ENCODE measurements at regions not wholly inside any gene's neighbourhood (a gene's known extent, or its start where the extent isn't known, plus 50 kb on each side); places are given as distances from the start of the nearest gene placed in this dataset.

DNA sequence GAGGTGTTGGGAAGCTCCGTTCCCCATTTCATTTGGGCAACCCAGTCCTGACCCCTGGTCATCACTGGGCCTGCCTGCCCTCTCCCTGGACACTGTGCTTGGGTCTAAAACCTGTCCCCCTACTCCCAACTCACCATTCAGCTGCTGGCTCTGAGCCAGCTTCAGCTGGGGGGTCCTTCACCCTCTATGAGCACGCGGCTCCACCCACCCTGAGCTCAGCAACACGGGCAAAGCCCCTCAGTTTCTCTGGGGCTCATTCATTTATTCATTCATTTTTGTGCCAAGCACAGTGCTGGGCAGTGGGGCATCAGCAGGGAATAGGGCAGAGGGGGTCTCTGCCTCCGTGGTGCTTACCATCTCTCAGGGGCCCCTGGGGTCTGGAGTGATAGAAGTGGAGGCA is 199.8 kb upstream of the MVB12B start:
- Histone ChIP-seq H3K4me3 (ENCODE audit: low read length in 2 of 2) (no peak overlapping the region), H3K27ac (ENCODE audit: low read depth, low read length) (no peak overlapping the region), H3K9me3 (ENCODE audit: control insufficient read depth in 1 of 2, low read length in 2 of 2) (no peaks in the 10 kb centered on the region), H3K4me1 (ENCODE audit: insufficient read depth, low read length) (no peaks in the 10 kb centered on the region), H3K36me3 (ENCODE audit: insufficient read depth, low read length) (no peaks in the 10 kb centered on the region), H3K27me3 (ENCODE audit: insufficient read depth, low read length) (no peaks in the 10 kb centered on the region)
- CTCF ChIA-PET (ENCODE audit: partially characterized antibody) = no interaction called here
- Mint-ChIP-seq H3K36me3 (no peaks in the 10 kb centered on the region), H3K4me3 (no peak overlapping the region), H3K4me1 (no peaks in the 10 kb centered on the region), H3K9me3 (peaks cover 0 to 8% (median under 1%) of the 10 kb centered on the region in 8 donors), H3K27ac (no peak overlapping the region), H3K27me3 (peaks cover 28 to 32% of the 10 kb centered on the region in 2 donors)
- DNase-seq = no peak
- intact Hi-C loops (cut with micrococcal nuclease) = no loop called here
- POLR2A ChIA-PET (ENCODE audit: partially characterized antibody) = no interaction called here

DNA sequence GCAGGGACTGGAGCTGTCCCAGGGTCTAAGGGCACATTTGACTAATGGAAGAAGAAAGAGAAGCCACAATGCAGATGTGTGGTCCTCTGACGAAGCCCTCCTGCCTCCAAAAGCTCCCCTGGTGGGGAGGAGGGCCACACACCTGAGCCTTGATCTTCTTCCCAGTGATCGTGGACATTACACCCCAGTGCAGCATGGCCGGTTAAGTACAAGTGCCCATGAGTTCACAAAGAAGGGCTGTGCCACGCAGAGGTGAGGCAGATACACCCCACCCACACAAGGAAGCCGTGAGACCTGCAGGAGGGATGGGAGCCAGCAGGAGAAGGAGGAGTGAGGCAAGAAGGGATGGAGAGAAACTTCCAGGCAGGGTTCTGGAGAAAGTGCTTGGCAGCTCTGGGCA is 199.0 kb upstream of the MVB12B start:
- Histone ChIP-seq H3K9me3 (ENCODE audit: control insufficient read depth in 1 of 2, low read length in 2 of 2) (no peaks in the 10 kb centered on the region), H3K27me3 (ENCODE audit: insufficient read depth, low read length) (no peaks in the 10 kb centered on the region), H3K4me3 (ENCODE audit: low read length in 2 of 2) (no peak overlapping the region), H3K36me3 (ENCODE audit: insufficient read depth, low read length) (no peaks in the 10 kb centered on the region), H3K27ac (ENCODE audit: low read depth, low read length) (no peak overlapping the region), H3K4me1 (ENCODE audit: insufficient read depth, low read length) (no peaks in the 10 kb centered on the region)
- intact Hi-C loops (cut with micrococcal nuclease) = no loop called here
- peaks cover 25 to 32% of the 10 kb centered on the region in 2 donors for H3K27me3 Mint-ChIP-seq
- H3K4me3 Mint-ChIP-seq = no peak overlapping the region
- no peaks in the 10 kb centered on the region for H3K4me1 Mint-ChIP-seq
- POLR2A ChIA-PET (ENCODE audit: partially characterized antibody) = no interaction called here
- no peak overlapping the region for H3K27ac Mint-ChIP-seq
- CTCF ChIA-PET (ENCODE audit: partially characterized antibody) = no interaction called here
- H3K36me3 Mint-ChIP-seq = no peaks in the 10 kb centered on the region
- peaks cover 0 to 8% (median 2%) of the 10 kb centered on the region in 8 donors for H3K9me3 Mint-ChIP-seq
- DNase-seq = no peak

DNA sequence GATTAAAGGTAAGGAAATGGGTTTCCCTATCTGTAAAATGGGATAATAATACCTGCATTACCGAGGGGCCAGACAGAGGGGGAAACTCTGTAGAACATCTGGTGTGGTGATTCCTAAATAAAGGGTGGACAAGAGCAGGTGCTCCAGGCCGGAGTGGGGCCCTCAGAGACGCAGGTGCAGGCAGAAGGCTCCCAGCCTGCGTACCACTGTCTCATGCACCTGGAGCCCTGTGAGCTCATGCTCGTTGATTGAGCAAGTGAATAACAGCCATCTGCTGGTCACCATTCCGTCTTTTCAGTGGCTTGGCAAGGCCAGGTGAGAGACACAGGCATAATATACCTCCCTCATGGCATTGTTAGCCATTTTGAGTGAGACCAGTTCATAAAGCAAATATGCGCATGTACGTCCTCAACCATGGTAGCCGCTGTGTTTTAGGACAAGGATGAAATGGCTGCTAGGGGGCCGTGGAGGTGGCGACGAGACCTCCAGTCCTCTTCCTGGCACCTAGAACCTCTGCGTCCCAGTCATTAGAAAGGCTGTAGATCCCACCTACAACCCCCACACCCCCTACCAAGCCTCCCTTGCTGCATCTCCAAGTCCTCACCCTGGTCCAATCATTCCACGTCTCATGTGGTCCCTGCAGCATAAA is 198.0 kb upstream of the MVB12B start:
- Histone ChIP-seq H3K36me3 (ENCODE audit: insufficient read depth, low read length) (no peaks in the 10 kb centered on the region), H3K4me1 (ENCODE audit: insufficient read depth, low read length) (no peaks in the 10 kb centered on the region), H3K4me3 (ENCODE audit: low read length in 2 of 2) (no peak overlapping the region), H3K9me3 (ENCODE audit: control insufficient read depth in 1 of 2, low read length in 2 of 2) (no peaks in the 10 kb centered on the region), H3K27me3 (ENCODE audit: insufficient read depth, low read length) (no peaks in the 10 kb centered on the region), H3K27ac (ENCODE audit: low read depth, low read length) (no peak overlapping the region)
- ChIA-PET POLR2A (ENCODE audit: partially characterized antibody) (no interaction called here), CTCF (ENCODE audit: partially characterized antibody) (no interaction called here)
- DNase-seq = no peak
- Mint-ChIP-seq H3K4me1 (no peaks in the 10 kb centered on the region), H3K27me3 (peaks cover 30 to 31% of the 10 kb centered on the region in 2 donors), H3K36me3 (no peaks in the 10 kb centered on the region), H3K27ac (no peak overlapping the region), H3K9me3 (peaks cover 0 to 14% (median 4%) of the 10 kb centered on the region in 8 donors), H3K4me3 (no peak overlapping the region)
- intact Hi-C loops (cut with micrococcal nuclease) = no loop called here

DNA sequence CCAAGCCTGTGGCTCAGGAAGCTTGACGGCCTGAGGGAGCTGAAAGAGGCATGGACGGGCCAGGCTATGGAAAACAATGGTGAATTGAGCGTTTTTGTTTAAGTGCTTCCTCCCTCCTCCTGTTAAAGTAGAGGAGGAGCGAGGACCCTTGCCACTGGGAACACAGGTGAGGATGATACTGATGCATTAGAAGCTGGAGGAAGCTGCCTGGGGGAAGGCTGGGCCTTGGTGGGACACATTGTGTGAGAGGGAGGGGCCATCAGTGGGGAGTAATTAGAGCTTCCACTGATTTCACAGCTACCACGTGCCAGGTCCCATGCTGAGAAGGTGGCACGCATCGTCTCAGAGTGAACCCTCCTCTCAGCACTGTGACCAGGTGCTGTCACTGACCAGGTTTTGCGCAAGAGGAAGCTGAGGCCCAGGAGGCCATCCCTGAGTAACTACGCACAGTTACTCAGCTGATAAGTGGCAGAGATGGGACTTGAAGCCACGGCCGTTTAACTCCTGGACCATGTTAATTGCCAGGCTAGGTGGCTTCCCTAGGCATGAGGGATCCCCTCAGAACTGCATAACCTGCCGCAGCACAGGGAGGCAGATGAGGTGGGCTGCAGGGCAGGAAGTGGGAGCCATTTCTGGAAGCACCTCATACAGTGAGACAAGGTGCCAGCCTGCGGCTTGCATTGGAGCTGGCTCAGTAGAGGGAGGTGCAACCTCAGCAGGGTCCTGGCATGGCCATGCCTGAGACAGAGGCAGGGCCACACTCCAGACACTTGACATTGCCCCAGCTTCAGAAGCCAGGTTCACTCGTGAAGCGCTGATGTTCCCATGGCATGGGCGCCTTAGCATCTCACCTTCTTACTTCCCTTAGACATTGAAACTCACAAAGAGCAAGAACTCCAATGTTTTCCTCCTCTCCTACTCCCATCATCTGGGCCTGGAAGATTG is 195.3 kb upstream of the MVB12B start:
- Mint-ChIP-seq H3K4me3 (no peak overlapping the region), H3K4me1 (no peaks in the 10 kb centered on the region), H3K27me3 (peaks cover 21 to 25% of the 10 kb centered on the region in 2 donors), H3K27ac (no peak overlapping the region), H3K9me3 (peaks cover 0 to 16% (median 5%) of the 10 kb centered on the region in 8 donors), H3K36me3 (no peaks in the 10 kb centered on the region)
- Histone ChIP-seq H3K27me3 (ENCODE audit: insufficient read depth, low read length) (no peaks in the 10 kb centered on the region), H3K4me3 (ENCODE audit: low read length in 2 of 2) (no peak overlapping the region), H3K27ac (ENCODE audit: low read depth, low read length) (no peak overlapping the region), H3K4me1 (ENCODE audit: insufficient read depth, low read length) (no peaks in the 10 kb centered on the region), H3K36me3 (ENCODE audit: insufficient read depth, low read length) (no peaks in the 10 kb centered on the region), H3K9me3 (ENCODE audit: control insufficient read depth in 1 of 2, low read length in 2 of 2) (no peaks in the 10 kb centered on the region)
- ChIA-PET POLR2A (ENCODE audit: partially characterized antibody) (no interaction called here), CTCF (ENCODE audit: partially characterized antibody) (no interaction called here)
- intact Hi-C loops (cut with micrococcal nuclease) = no loop called here
- no peak for DNase-seq

DNA sequence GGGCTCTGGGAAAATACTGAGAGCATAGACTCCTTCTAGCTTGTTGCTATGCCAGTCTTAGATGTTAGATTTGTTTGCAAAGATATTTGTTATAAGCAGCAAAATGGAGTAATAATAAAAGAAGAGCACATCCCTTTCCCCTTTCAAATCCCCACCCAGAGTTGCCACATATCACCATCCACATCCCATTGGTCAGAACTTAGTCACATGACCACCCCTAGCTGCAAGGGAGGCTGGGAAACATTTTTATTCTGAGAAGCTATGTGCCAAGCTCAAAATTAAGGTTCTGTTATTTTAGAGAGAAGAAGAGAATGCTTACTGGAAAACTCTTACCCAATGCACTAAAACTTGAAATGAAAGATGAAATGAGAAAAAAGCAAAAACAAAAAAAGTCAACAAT is 193.9 kb upstream of the MVB12B start:
- H3K36me3 Mint-ChIP-seq = peaks cover 0 to 3% of the 10 kb centered on the region in 2 donors
- Histone ChIP-seq H3K27me3 (ENCODE audit: insufficient read depth, low read length) (no peaks in the 10 kb centered on the region), H3K36me3 (ENCODE audit: insufficient read depth, low read length) (no peaks in the 10 kb centered on the region), H3K4me3 (ENCODE audit: low read length in 2 of 2) (no peak overlapping the region), H3K4me1 (ENCODE audit: insufficient read depth, low read length) (no peaks in the 10 kb centered on the region), H3K9me3 (ENCODE audit: control insufficient read depth in 1 of 2, low read length in 2 of 2) (no peaks in the 10 kb centered on the region), H3K27ac (ENCODE audit: low read depth, low read length) (no peak overlapping the region)
- peaks cover 0 to 23% (median 7%) of the 10 kb centered on the region in 8 donors for H3K9me3 Mint-ChIP-seq
- no peak overlapping the region for H3K4me3 Mint-ChIP-seq
- ChIA-PET CTCF (ENCODE audit: partially characterized antibody) (no interaction called here), POLR2A (ENCODE audit: partially characterized antibody) (no interaction called here)
- H3K27me3 Mint-ChIP-seq = peaks cover 16 to 18% of the 10 kb centered on the region in 2 donors
- intact Hi-C loops (cut with micrococcal nuclease) = no loop called here
- no peak for DNase-seq
- H3K4me1 Mint-ChIP-seq = no peaks in the 10 kb centered on the region
- no peak overlapping the region for H3K27ac Mint-ChIP-seq

DNA sequence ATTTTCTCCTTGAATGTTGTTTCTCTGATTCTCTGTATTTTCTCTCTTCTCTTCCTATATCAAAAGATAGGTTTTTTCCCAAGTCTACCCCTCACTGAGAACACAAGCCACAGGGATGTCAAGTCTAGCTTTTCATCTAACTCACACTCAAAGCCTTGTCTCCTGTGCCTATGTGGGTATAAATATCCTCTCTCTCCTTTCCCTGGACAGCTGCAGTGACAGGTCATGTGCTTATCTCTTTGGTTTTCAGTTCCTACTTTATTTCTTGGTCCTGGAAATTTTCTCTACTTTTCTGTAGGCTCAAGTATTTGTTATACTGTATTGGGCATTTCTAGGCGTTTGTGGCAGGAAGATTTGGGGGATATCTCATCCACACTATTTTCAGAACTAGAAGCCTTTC is 182.4 kb upstream of the MVB12B start:
- Mint-ChIP-seq H3K27ac (no peak overlapping the region), H3K4me3 (no peak overlapping the region), H3K4me1 (peaks cover 0 to 4% (median 1%) of the 10 kb centered on the region in 4 donors), H3K27me3 (peaks cover 22 to 37% of the 10 kb centered on the region in 2 donors), H3K9me3 (peaks cover 0 to 20% (median 8%) of the 10 kb centered on the region in 8 donors), H3K36me3 (no peaks in the 10 kb centered on the region)
- Histone ChIP-seq H3K4me1 (ENCODE audit: insufficient read depth, low read length) (no peaks in the 10 kb centered on the region), H3K27me3 (ENCODE audit: insufficient read depth, low read length) (no peaks in the 10 kb centered on the region), H3K27ac (ENCODE audit: low read depth, low read length) (no peak overlapping the region), H3K4me3 (ENCODE audit: low read length in 2 of 2) (no peak overlapping the region), H3K36me3 (ENCODE audit: insufficient read depth, low read length) (no peaks in the 10 kb centered on the region), H3K9me3 (ENCODE audit: control insufficient read depth in 1 of 2, low read length in 2 of 2) (no peaks in the 10 kb centered on the region)
- ChIA-PET CTCF (ENCODE audit: partially characterized antibody) (no interaction called here), POLR2A (ENCODE audit: partially characterized antibody) (no interaction called here)
- DNase-seq = no peak
- intact Hi-C loops (cut with micrococcal nuclease) = no loop called here

DNA sequence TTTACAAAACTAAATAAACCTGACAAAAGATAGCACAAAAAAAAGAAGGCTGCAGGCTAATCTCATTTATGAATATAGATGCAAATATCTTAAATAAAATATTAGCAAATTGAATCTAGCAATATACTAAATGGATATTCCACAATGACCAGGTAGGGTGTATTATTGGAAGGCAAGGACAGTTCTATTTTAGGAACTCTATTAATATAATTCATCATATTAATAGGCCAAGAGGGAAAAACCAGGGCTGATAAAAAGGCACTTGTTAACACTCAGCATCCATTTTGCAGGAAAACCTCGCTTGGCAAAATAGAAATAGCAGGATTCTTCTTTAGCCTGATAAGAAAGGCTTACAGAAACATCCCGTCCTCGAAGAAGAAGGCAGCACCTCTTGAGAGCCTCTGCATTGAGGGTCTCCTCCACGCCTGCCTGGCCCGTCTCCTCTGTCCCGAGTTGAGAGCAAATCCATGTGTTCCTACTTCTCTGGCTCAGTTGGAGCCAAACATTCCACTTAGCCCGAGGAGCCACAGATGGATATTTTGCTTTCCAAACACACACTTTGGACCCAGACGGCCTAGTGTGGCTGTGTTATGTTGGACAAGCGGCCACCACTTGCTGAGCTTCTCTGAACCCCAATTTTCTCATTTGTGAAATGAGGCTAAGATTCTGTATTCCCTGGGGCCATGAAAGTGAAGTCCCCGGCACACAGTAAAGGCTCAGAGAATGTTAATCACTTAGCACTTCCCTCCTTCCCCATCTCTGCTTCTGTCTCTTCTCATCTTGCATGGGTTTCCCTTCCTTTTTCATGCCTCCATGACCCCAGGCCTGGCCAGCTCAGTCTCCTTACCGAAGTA is 181.8 kb upstream of the MVB12B start:
- H3K9me3 ChIP-seq (ENCODE audit: control insufficient read depth in 1 of 2, low read length in 2 of 2) = no peaks in the 10 kb centered on the region
- no peaks in the 10 kb centered on the region for H3K36me3 ChIP-seq (ENCODE audit: insufficient read depth, low read length)
- Mint-ChIP-seq H3K9me3 (peaks cover 0 to 14% (median 3%) of the 10 kb centered on the region in 8 donors), H3K36me3 (no peaks in the 10 kb centered on the region), H3K4me1 (peaks cover 0 to 4% (median 1%) of the 10 kb centered on the region in 4 donors), H3K27ac (no peak overlapping the region), H3K27me3 (peaks cover 22 to 37% of the 10 kb centered on the region in 2 donors), H3K4me3 (no peak overlapping the region)
- intact Hi-C loops (cut with micrococcal nuclease) = no loop called here
- H3K27me3 ChIP-seq (ENCODE audit: insufficient read depth, low read length) = no peaks in the 10 kb centered on the region
- H3K4me1 ChIP-seq (ENCODE audit: insufficient read depth, low read length) = no peaks in the 10 kb centered on the region
- H3K27ac ChIP-seq (ENCODE audit: low read depth, low read length) = no peak overlapping the region
- ChIA-PET CTCF (ENCODE audit: partially characterized antibody) (no interaction called here), POLR2A (ENCODE audit: partially characterized antibody) (no interaction called here)
- no peak for DNase-seq
- H3K4me3 ChIP-seq (ENCODE audit: low read length in 2 of 2) = no peak overlapping the region

Measured in CD4-positive, alpha-beta memory T cell (primary cell).